ENCODE measurements at regions not wholly inside any gene's neighbourhood (a gene's known extent, or its start where the extent isn't known, plus 50 kb on each side); places are given as distances from the start of the nearest gene placed in this dataset.

DNA sequence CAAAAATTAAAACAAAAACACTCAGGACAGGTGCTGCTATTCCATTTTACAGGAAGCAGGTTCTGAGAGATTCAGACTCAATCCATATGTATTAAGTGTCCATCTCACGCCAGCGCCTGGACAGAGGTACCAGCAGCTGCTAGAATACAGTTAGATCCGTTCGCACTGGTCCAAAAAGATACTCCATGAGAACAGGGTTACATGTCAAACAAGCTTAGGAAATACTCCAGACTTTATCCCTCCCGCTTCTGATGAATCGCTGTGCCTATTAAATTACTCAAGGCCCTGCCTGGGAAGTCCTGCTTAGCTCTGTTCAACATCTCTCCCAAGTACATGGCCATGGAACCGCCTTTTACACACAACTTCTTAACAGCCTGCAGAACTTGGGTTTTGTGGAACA is 50.2 kb upstream of the SLC35C1 start:
- no peak for TF ChIP-seq CTCF (IDR thresholded peaks at IDR 0.05)
- TF ChIP-seq POLR2AphosphoS5 (IDR thresholded peaks at IDR 0.05) = no peak
- no peak for TF ChIP-seq POLR2A (IDR thresholded peaks at IDR 0.05)
- TF ChIP-seq EP300 (IDR thresholded peaks at IDR 0.05) = no peak
- H3K27me3 ChIP-seq = peaks cover 61% of the 10 kb centered on the region
- H3K4me3 ChIP-seq = no peak overlapping the region
- no peak for ATAC-seq
- peaks cover 0 to 10% (median 0%) of the 10 kb centered on the region in 3 donors for H3K4me1 ChIP-seq
- WGBS, 2 donors (ENCODE audit: low coverage in 1 of 2) = 51 to 72% methylated on average over 6 to 7 of the region's 7 CpGs
- no peaks in the 10 kb centered on the region for H3K36me3 ChIP-seq
- peak overlapping the region in 1 of 4 donors; percentile 14 for H3K27ac ChIP-seq
- H3K9me3 ChIP-seq = no peaks in the 10 kb centered on the region

- TF ChIP-seq EP300 (IDR thresholded peaks at IDR 0.05) (no peak), CTCF (IDR thresholded peaks at IDR 0.05) (no peak), POLR2A (IDR thresholded peaks at IDR 0.05) (no peak), POLR2AphosphoS5 (IDR thresholded peaks at IDR 0.05) (no peak)
- Histone ChIP-seq H3K27ac (no peak overlapping the region), H3K27me3 (peaks cover 61% of the 10 kb centered on the region), H3K4me1 (peaks cover 0 to 10% (median 0%) of the 10 kb centered on the region in 3 donors), H3K4me3 (no peak overlapping the region), H3K9me3 (no peaks in the 10 kb centered on the region), H3K36me3 (no peaks in the 10 kb centered on the region)
- ATAC-seq = no peak
- 83 to 100% methylated on average over 1 to 2 of the region's 8 CpGs for WGBS, 2 donors (ENCODE audit: low coverage in 1 of 2)
Measured at GRCh38 chr11:45754261-45754709, 50.7 kb upstream of the SLC35C1 start.

DNA sequence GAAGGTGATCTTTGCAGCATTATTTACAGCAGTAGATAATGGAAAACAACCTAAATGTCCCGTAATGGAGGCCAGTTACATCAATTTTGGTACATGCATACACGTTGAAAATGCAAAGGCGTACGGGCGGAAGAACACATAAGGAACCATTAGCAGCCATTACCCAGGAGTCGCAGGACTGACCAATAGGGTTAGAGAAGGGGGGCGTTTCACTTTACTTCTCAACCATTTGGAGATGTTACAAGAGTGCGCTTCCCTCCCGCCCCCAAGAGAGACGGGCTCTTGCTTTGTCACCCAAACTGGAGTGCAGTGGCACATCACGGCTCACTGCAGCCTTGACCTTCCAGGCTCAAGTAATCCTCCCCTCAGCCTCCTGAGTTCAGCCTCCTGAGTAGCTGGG is 52.8 kb upstream of the SLC35C1 start:
- no peak for ATAC-seq
- peaks cover 0 to 10% (median 0%) of the 10 kb centered on the region in 3 donors for H3K4me1 ChIP-seq
- no peaks in the 10 kb centered on the region for H3K36me3 ChIP-seq
- no peak overlapping the region for H3K27ac ChIP-seq
- H3K27me3 ChIP-seq = peaks cover 61% of the 10 kb centered on the region
- H3K9me3 ChIP-seq = no peaks in the 10 kb centered on the region
- H3K4me3 ChIP-seq = no peak overlapping the region
- 86 to 93% methylated on average over 4 to 11 of the region's 11 CpGs for WGBS, 2 donors (ENCODE audit: low coverage in 1 of 2)
- TF ChIP-seq EP300 (IDR thresholded peaks at IDR 0.05) (no peak), POLR2A (IDR thresholded peaks at IDR 0.05) (no peak), POLR2AphosphoS5 (IDR thresholded peaks at IDR 0.05) (no peak), CTCF (IDR thresholded peaks at IDR 0.05) (no peak)

DNA sequence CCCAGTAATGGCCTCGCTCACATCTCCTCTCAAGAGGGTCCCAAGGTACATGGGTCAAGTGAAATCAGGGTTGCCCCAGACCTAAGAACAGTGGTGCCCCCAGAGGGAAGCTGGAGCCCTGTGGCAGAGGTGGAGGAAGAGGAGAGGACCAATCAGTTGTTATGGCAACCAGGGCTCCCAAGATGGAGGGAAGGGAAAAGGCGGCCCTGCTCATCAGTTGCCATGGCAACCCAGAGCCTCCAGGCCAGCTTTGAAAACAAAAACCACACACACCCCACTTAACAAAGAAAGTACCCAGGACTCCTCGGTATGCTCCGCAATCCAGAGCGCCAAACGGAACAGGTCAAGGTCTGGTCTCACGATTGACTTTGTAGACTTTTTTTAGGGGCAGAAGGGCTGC is 53.5 kb upstream of the SLC35C1 start:
- peaks cover 58% of the 10 kb centered on the region for H3K27me3 ChIP-seq
- 60 to 64% methylated on average over 5 to 6 of the region's 7 CpGs for WGBS, 2 donors (ENCODE audit: low coverage in 1 of 2)

More for the DNA sequence above, 53.5 kb upstream of the SLC35C1 start:
- Histone ChIP-seq H3K4me3 (no peak overlapping the region), H3K36me3 (no peaks in the 10 kb centered on the region), H3K27ac (no peak overlapping the region), H3K4me1 (peaks cover 0 to 10% (median 0%) of the 10 kb centered on the region in 3 donors), H3K9me3 (no peaks in the 10 kb centered on the region)
- no peak for TF ChIP-seq POLR2A (IDR thresholded peaks at IDR 0.05)
- no peak for TF ChIP-seq CTCF (IDR thresholded peaks at IDR 0.05)
- no peak for TF ChIP-seq POLR2AphosphoS5 (IDR thresholded peaks at IDR 0.05)
- no peak for TF ChIP-seq EP300 (IDR thresholded peaks at IDR 0.05)
- no peak for ATAC-seq

Data from gastroesophageal sphincter (tissue), 4 donors.